ENCODE measurements at regions not wholly inside any gene's neighbourhood (a gene's known extent, or its start where the extent isn't known, plus 50 kb on each side); places are given as distances from the start of the nearest gene placed in this dataset.

- no peak overlapping the region for H3K27ac Mint-ChIP-seq (ENCODE audit: low read depth, unreplicated experiment)
- intact Hi-C loops (cut with micrococcal nuclease) = no loop called here
- POLR2A ChIA-PET = no interaction called here
Measured at GRCh38 chr4:149072384-149072783, 630.2 kb upstream of the NR3C2 start.

GRCh38 chr4:149065753-149066152, 623.5 kb upstream of the NR3C2 start:
- BruUV-seq (replicated peaks) = no TSS peak
- ChIA-PET CTCF (no interaction called here), POLR2A (no interaction called here)
- intact Hi-C loops (cut with micrococcal nuclease) = no loop called here
- TF ChIP-seq, protein P1, sequence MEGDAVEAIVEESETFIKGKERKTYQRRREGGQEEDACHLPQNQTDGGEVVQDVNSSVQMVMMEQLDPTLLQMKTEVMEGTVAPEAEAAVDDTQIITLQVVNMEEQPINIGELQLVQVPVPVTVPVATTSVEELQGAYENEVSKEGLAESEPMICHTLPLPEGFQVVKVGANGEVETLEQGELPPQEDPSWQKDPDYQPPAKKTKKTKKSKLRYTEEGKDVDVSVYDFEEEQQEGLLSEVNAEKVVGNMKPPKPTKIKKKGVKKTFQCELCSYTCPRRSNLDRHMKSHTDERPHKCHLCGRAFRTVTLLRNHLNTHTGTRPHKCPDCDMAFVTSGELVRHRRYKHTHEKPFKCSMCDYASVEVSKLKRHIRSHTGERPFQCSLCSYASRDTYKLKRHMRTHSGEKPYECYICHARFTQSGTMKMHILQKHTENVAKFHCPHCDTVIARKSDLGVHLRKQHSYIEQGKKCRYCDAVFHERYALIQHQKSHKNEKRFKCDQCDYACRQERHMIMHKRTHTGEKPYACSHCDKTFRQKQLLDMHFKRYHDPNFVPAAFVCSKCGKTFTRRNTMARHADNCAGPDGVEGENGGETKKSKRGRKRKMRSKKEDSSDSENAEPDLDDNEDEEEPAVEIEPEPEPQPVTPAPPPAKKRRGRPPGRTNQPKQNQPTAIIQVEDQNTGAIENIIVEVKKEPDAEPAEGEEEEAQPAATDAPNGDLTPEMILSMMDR (IDR thresholded peaks at IDR 0.05; ENCODE audit: unreplicated experiment) = no peak
- peaks cover 18% of the 10 kb centered on the region for H3K9me3 Mint-ChIP-seq (ENCODE audit: unreplicated experiment)
- no peak for DNase-seq (ENCODE audit: unreplicated experiment)
- no peaks in the 10 kb centered on the region for H3K27me3 Mint-ChIP-seq (ENCODE audit: insufficient read depth, unreplicated experiment)
- H3K36me3 Mint-ChIP-seq (ENCODE audit: insufficient read depth, unreplicated experiment) = no peaks in the 10 kb centered on the region
- H3K4me1 Mint-ChIP-seq (ENCODE audit: insufficient read depth, unreplicated experiment) = no peaks in the 10 kb centered on the region
- H3K27ac Mint-ChIP-seq (ENCODE audit: low read depth, unreplicated experiment) = no peak overlapping the region
- no peak overlapping the region for H3K4me3 Mint-ChIP-seq (ENCODE audit: unreplicated experiment)

More at GRCh38 chr4:149072384-149072783, 630.2 kb upstream of the NR3C2 start:
- no peak overlapping the region for H3K4me3 Mint-ChIP-seq (ENCODE audit: unreplicated experiment)
- TF ChIP-seq, protein P1 (IDR thresholded peaks at IDR 0.05; ENCODE audit: unreplicated experiment) = no peak
- BruUV-seq (replicated peaks) = no TSS peak
- CTCF ChIA-PET = no interaction called here
- no peaks in the 10 kb centered on the region for H3K4me1 Mint-ChIP-seq (ENCODE audit: insufficient read depth, unreplicated experiment)
- DNase-seq (ENCODE audit: unreplicated experiment) = no peak
- no peaks in the 10 kb centered on the region for H3K36me3 Mint-ChIP-seq (ENCODE audit: insufficient read depth, unreplicated experiment)
- H3K27me3 Mint-ChIP-seq (ENCODE audit: insufficient read depth, unreplicated experiment) = no peaks in the 10 kb centered on the region
- peaks cover 5% of the 10 kb centered on the region for H3K9me3 Mint-ChIP-seq (ENCODE audit: unreplicated experiment)

GRCh38 chr4:149062997-149063396, 620.8 kb upstream of the NR3C2 start:
- Mint-ChIP-seq H3K27me3 (ENCODE audit: insufficient read depth, unreplicated experiment) (no peaks in the 10 kb centered on the region), H3K4me3 (ENCODE audit: unreplicated experiment) (no peak overlapping the region), H3K9me3 (ENCODE audit: unreplicated experiment) (peaks cover 18% of the 10 kb centered on the region), H3K36me3 (ENCODE audit: insufficient read depth, unreplicated experiment) (no peaks in the 10 kb centered on the region), H3K4me1 (ENCODE audit: insufficient read depth, unreplicated experiment) (no peaks in the 10 kb centered on the region), H3K27ac (ENCODE audit: low read depth, unreplicated experiment) (no peak overlapping the region)
- DNase-seq (ENCODE audit: unreplicated experiment) = no peak
- ChIA-PET CTCF (no interaction called here), POLR2A (no interaction called here)
- no TSS peak for BruUV-seq (replicated peaks)
- TF ChIP-seq, protein P1 (IDR thresholded peaks at IDR 0.05; ENCODE audit: unreplicated experiment) = no peak
- intact Hi-C loops (cut with micrococcal nuclease) = no loop called here

GRCh38 chr4:149057594-149057993, 615.4 kb upstream of the NR3C2 start:
- CTCF ChIA-PET = interaction anchor here (0.6 kb wide), 1 partner anchor 206 kb away, joined by 4 read pairs; no protein-coding TSS in a partner anchor
- TF ChIP-seq, protein P1 (IDR thresholded peaks at IDR 0.05; ENCODE audit: unreplicated experiment) = no peak
- Mint-ChIP-seq H3K9me3 (ENCODE audit: unreplicated experiment) (no peaks in the 10 kb centered on the region), H3K36me3 (ENCODE audit: insufficient read depth, unreplicated experiment) (no peaks in the 10 kb centered on the region), H3K27ac (ENCODE audit: low read depth, unreplicated experiment) (no peak overlapping the region), H3K4me3 (ENCODE audit: unreplicated experiment) (no peak overlapping the region), H3K27me3 (ENCODE audit: insufficient read depth, unreplicated experiment) (no peaks in the 10 kb centered on the region), H3K4me1 (ENCODE audit: insufficient read depth, unreplicated experiment) (no peaks in the 10 kb centered on the region)
- intact Hi-C loops (cut with micrococcal nuclease) = no loop called here
- BruUV-seq (replicated peaks) = no TSS peak
- POLR2A ChIA-PET = no interaction called here
- DNase-seq (ENCODE audit: unreplicated experiment) = no peak
